ENCODE measurements at regions not wholly inside any gene's neighbourhood (a gene's known extent, or its start where the extent isn't known, plus 50 kb on each side); places are given as distances from the start of the nearest gene placed in this dataset.
"Not testable (repeated sequence)": the region's sequence is repeated elsewhere in the genome, so short reads cannot be mapped to it uniquely, and the experiment has no call there.

GRCh38 chr13:76267216-76267615 is 619.0 kb downstream of the KCTD12 start:
- Mint-ChIP-seq H3K4me1 (ENCODE audit: low read depth) (no peaks in the 10 kb centered on the region), H3K27ac (no peak overlapping the region)

GRCh38 chr13:76266561-76266960 is 619.6 kb downstream of the KCTD12 start:
- intact Hi-C loops (cut with micrococcal nuclease), result no loop called here
- ATAC-seq (no peak), DNase-seq (no peak)
- no peak for TF ChIP-seq CTCF (IDR thresholded peaks at IDR 0.05)
- peaks cover 2% of the 10 kb centered on the region for H3K9me3 Mint-ChIP-seq
- H3K36me3 Mint-ChIP-seq (ENCODE audit: low read depth), result no peaks in the 10 kb centered on the region
- CTCF ChIA-PET, result no interaction called here
- no peak overlapping the region for H3K27ac Mint-ChIP-seq
- H3K27me3 Mint-ChIP-seq, result no peaks in the 10 kb centered on the region
- H3K4me3 Mint-ChIP-seq, result no peak overlapping the region
- H3K4me1 Mint-ChIP-seq (ENCODE audit: low read depth), result no peaks in the 10 kb centered on the region
- POLR2A ChIA-PET, result no interaction called here

More at GRCh38 chr13:76267216-76267615, 619.0 kb downstream of the KCTD12 start:
- intact Hi-C loops (cut with micrococcal nuclease), result no loop called here
- no peaks in the 10 kb centered on the region for H3K36me3 Mint-ChIP-seq (ENCODE audit: low read depth)
- H3K9me3 Mint-ChIP-seq, result peaks cover 2% of the 10 kb centered on the region
- ATAC-seq (no peak), DNase-seq (no peak)
- no peak overlapping the region for H3K4me3 Mint-ChIP-seq
- TF ChIP-seq CTCF (IDR thresholded peaks at IDR 0.05), result no peak
- ChIA-PET CTCF (no interaction called here), POLR2A (no interaction called here)
- H3K27me3 Mint-ChIP-seq, result no peaks in the 10 kb centered on the region

- H3K4me3 Mint-ChIP-seq, result no peak overlapping the region
- DNase-seq (no peak), ATAC-seq (no peak)
- ChIA-PET POLR2A (no interaction called here), CTCF (no interaction called here)
- H3K27ac Mint-ChIP-seq, result no peak overlapping the region
- H3K9me3 Mint-ChIP-seq, result no peaks in the 10 kb centered on the region
- intact Hi-C loops (cut with micrococcal nuclease), result no loop called here
- no peak for TF ChIP-seq CTCF (IDR thresholded peaks at IDR 0.05)
- no peaks in the 10 kb centered on the region for H3K36me3 Mint-ChIP-seq (ENCODE audit: low read depth)
- no peaks in the 10 kb centered on the region for H3K4me1 Mint-ChIP-seq (ENCODE audit: low read depth)
- H3K27me3 Mint-ChIP-seq, result peaks cover 1% of the 10 kb centered on the region
These were observed 614.1 kb downstream of the LMO7 start for GRCh38 chr13:76250211-76250610.

- Mint-ChIP-seq H3K36me3 (ENCODE audit: low read depth) (no peaks in the 10 kb centered on the region), H3K4me1 (ENCODE audit: low read depth) (no peaks in the 10 kb centered on the region), H3K9me3 (no peaks in the 10 kb centered on the region), H3K4me3 (no peak overlapping the region), H3K27me3 (peaks cover 1% of the 10 kb centered on the region), H3K27ac (no peak overlapping the region)
- intact Hi-C loops (cut with micrococcal nuclease), result no loop called here
- CTCF ChIA-PET, result no interaction called here
- POLR2A ChIA-PET, result no interaction called here
- DNase-seq (no peak), ATAC-seq (no peak)
- TF ChIP-seq CTCF (IDR thresholded peaks at IDR 0.05), result no peak
These were observed 609.8 kb downstream of the LMO7 start for GRCh38 chr13:76245920-76246319.

GRCh38 chr13:76245211-76245610 is 609.1 kb downstream of the LMO7 start:
- CTCF ChIA-PET, result no interaction called here
- no peak for TF ChIP-seq CTCF (IDR thresholded peaks at IDR 0.05)
- DNase-seq, result no peak
- intact Hi-C loops (cut with micrococcal nuclease), result no loop called here
- Mint-ChIP-seq H3K27ac (no peak overlapping the region), H3K36me3 (ENCODE audit: low read depth) (no peaks in the 10 kb centered on the region), H3K27me3 (peaks cover 1% of the 10 kb centered on the region), H3K9me3 (no peaks in the 10 kb centered on the region), H3K4me3 (no peak overlapping the region), H3K4me1 (ENCODE audit: low read depth) (no peaks in the 10 kb centered on the region)
- POLR2A ChIA-PET, result no interaction called here
- no peak for ATAC-seq

GRCh38 chr13:76243120-76243519 is 607.0 kb downstream of the LMO7 start:
- H3K36me3 Mint-ChIP-seq (ENCODE audit: low read depth); H3K9me3 Mint-ChIP-seq; H3K27me3 Mint-ChIP-seq; POLR2A ChIA-PET; intact Hi-C loops (cut with micrococcal nuclease); H3K4me3 Mint-ChIP-seq; H3K4me1 Mint-ChIP-seq (ENCODE audit: low read depth); H3K27ac Mint-ChIP-seq; ATAC-seq; DNase-seq; CTCF ChIA-PET: not testable (repeated sequence)
